ENCODE measurements at regions not wholly inside any gene's neighbourhood (a gene's known extent, or its start where the extent isn't known, plus 50 kb on each side); places are given as distances from the start of the nearest gene placed in this dataset.

- TF ChIP-seq JUND (IDR thresholded peaks at IDR 0.05; ENCODE audit: low read length) (no peak), RAD21 (IDR thresholded peaks at IDR 0.05 in 1 of 2, conservative IDR thresholded peaks at IDR 0.05 in 1 of 2; ENCODE audit: low read depth in 2 of 2, low read length in 2 of 2) (no peak), TBP (IDR thresholded peaks at IDR 0.05; ENCODE audit: low read depth, low read length) (no peak), CTBP2 (IDR thresholded peaks at IDR 0.05; ENCODE audit: borderline replicate concordance, insufficient read depth, insufficient read length, low read length) (no peak)
Measured at GRCh38 chr2:208620487-208620978, 213.9 kb downstream of the PTH2R start (continued).
